Panc1 (cell line): ENCODE measurements at regions not wholly inside any gene's neighbourhood (a gene's known extent, or its start where the extent isn't known, plus 50 kb on each side); places are given as distances from the start of the nearest gene placed in this dataset.

Experiments used
- ATAC-seq: fragments of 200-7000 bp; cut with Tn5 transposase; 2 replicates; pipeline ENCODE4 v1.9.1; 2020; ENCODE audit warnings: mild to moderate bottlenecking, moderate library complexity
- BruUV-seq: library from RNA; stranded (reverse); fragments of 400-500 nt; replicated peaks from 2 replicates; lab custom pipeline; 2021; lab: Mats Ljungman, UMichigan
- CTCF ChIA-PET: fragments of 300-600 bp; sonication (Branson Sonifier 250); formaldehyde crosslinking; loops from one replicate; lab custom pipeline; 2022; ENCODE audit warnings: antibody characterized with exemption; lab: Charles Lee
- POLR2A ChIA-PET: fragments of 300-600 bp; sonication (Branson Sonifier 250); formaldehyde crosslinking; loops from one replicate; lab custom pipeline; 2022; ENCODE audit warnings: antibody characterized with exemption; lab: Charles Lee
- DNase-seq: peaks from one replicate; pipeline ENCODE4 v3.0.0-alpha.2; 2010; ENCODE audit warnings: low read depth, low spot score
- H3K27ac ChIP-seq: 2 replicates; pipeline ENCODE4 v1.5.1; 2011; ENCODE audit warnings: mild to moderate bottlenecking, low read length, inconsistent platforms
- H3K27me3 ChIP-seq: fragments of 200-500 bp; sonication (Bioruptor generic); 2 replicates; pipeline ENCODE4 v1.6.0; 2014; ENCODE audit warnings: low read length, inconsistent platforms; ENCODE audit not compliant: control insufficient read depth, insufficient read depth
- H3K36me3 ChIP-seq: fragments of 200-500 bp; sonication (Bioruptor generic); 2 replicates; pipeline ENCODE4 v1.5.1; 2014; ENCODE audit warnings: inconsistent platforms, mild to moderate bottlenecking, low read length, moderate library complexity; ENCODE audit not compliant: control insufficient read depth, insufficient read depth
- H3K4me1 ChIP-seq: 2 replicates; pipeline ENCODE4 v1.5.1; 2011; ENCODE audit warnings: inconsistent platforms, mild to moderate bottlenecking, low read length, moderate library complexity; ENCODE audit not compliant: control insufficient read depth, insufficient read depth
- H3K4me3 ChIP-seq, 2 experiments: 2 replicates each; pipeline ENCODE4 v1.5.1; 2011 to 2012; ENCODE audit warnings: low read depth in 2 of 2, low read length in 2 of 2, mild to moderate bottlenecking in 2 of 2, inconsistent platforms in 1 of 2, moderate library complexity in 1 of 2
- H3K9me3 ChIP-seq: fragments of 200-500 bp; sonication (Bioruptor generic); 2 replicates; pipeline ENCODE4 v1.5.1; 2014; ENCODE audit warnings: low read depth, mild to moderate bottlenecking, inconsistent platforms, low read length, moderate library complexity; ENCODE audit not compliant: control insufficient read depth, insufficient read depth
- CTCF ChIP-seq: fragments of 450-650 bp; IDR thresholded peaks from 2 replicates; pipeline ENCODE4 v1.5.1; 2017; ENCODE audit warnings: mild to moderate bottlenecking
- POLR2AphosphoS5 ChIP-seq: IDR thresholded peaks from 2 replicates; pipeline ENCODE4 v1.6.1; 2012; ENCODE audit warnings: mild to moderate bottlenecking, low read depth, low read length, moderate library complexity
- REST ChIP-seq, 2 experiments: IDR thresholded peaks; 2 replicates each; pipeline ENCODE4 v1.6.1; 2011 to 2012; ENCODE audit warnings: low read depth in 2 of 2, control low read depth in 1 of 2, low read length in 1 of 2, mild to moderate bottlenecking in 1 of 2, moderate library complexity in 1 of 2; ENCODE audit not compliant: insufficient read depth in 1 of 2
- SIN3A ChIP-seq: IDR thresholded peaks from 2 replicates; pipeline ENCODE4 v1.6.1; 2012; ENCODE audit warnings: low read depth, mild to moderate bottlenecking, low read length, moderate library complexity, borderline replicate concordance; ENCODE audit not compliant: insufficient read depth
- TCF7L2 ChIP-seq: IDR thresholded peaks from 2 replicates; pipeline ENCODE4 v1.6.1; 2011; ENCODE audit warnings: mild to moderate bottlenecking, low read depth, low read length, inconsistent platforms
- in situ Hi-C: cut with HindIII; loops from 2 replicates; pipeline ENCODE4 v1.10.0; 2016; ENCODE audit warnings: low sequenced_read_pairs, low pct_unique_long_range_greater_than_20kb
- intact Hi-C: fragments of 100-400 bp; cut with micrococcal nuclease; formaldehyde crosslinking; loops from one replicate; pipeline ENCODE4 v1.10.0; 2022; ENCODE audit not compliant: unreplicated experiment

GRCh38 chr3:31013090-31013489 lies 118.6 kb upstream of the GADL1 start:
- TF ChIP-seq POLR2AphosphoS5 (no peak), TCF7L2 (no peak), REST (IDR thresholded peaks at IDR 0.05; ENCODE audit: insufficient read depth in 1 of 2, low read depth in 2 of 2, low read length in 1 of 2) (no peak), SIN3A (no peak), CTCF (no peak)
- Histone ChIP-seq H3K9me3 (no peaks in the 10 kb centered on the region), H3K4me1 (no peaks in the 10 kb centered on the region), H3K27me3 (no peaks in the 10 kb centered on the region), H3K4me3 (no peak overlapping the region), H3K27ac (no peak overlapping the region), H3K36me3 (no peaks in the 10 kb centered on the region)
- no peak for DNase-seq
- intact Hi-C loops, result no loop called here
- ChIA-PET POLR2A (no interaction called here), CTCF (no interaction called here)
- ATAC-seq, result no peak
- BruUV-seq, result no TSS peak
- in situ Hi-C loops, result no loop called here

GRCh38 chr3:31013843-31014242 lies 119.4 kb upstream of the GADL1 start:
- H3K27ac ChIP-seq, result no peak overlapping the region
- DNase-seq, result no peak

More at GRCh38 chr3:31013843-31014242, 119.4 kb upstream of the GADL1 start:
- in situ Hi-C loops (no loop called here), intact Hi-C loops (no loop called here)
- Histone ChIP-seq H3K4me1 (no peaks in the 10 kb centered on the region), H3K9me3 (no peaks in the 10 kb centered on the region), H3K4me3 (no peak overlapping the region), H3K27me3 (no peaks in the 10 kb centered on the region), H3K36me3 (no peaks in the 10 kb centered on the region)
- no peak for ATAC-seq
- no peak for TF ChIP-seq SIN3A
- TF ChIP-seq REST (IDR thresholded peaks at IDR 0.05; ENCODE audit: insufficient read depth in 1 of 2, low read depth in 2 of 2, low read length in 1 of 2), result no peak
- no peak for TF ChIP-seq POLR2AphosphoS5
- TF ChIP-seq CTCF, result no peak
- TF ChIP-seq TCF7L2, result no peak
- POLR2A ChIA-PET, result no interaction called here
- CTCF ChIA-PET, result no interaction called here
- no TSS peak for BruUV-seq
